Activated CD8-positive, alpha-beta T cell treated with anti-CD3 and anti-CD28 coated beads for 36 hours (primary cell): ENCODE measurements at regions not wholly inside any gene's neighbourhood (a gene's known extent, or its start where the extent isn't known, plus 50 kb on each side); places are given as distances from the start of the nearest gene placed in this dataset.

Experiments
- ATAC-seq: fragments of 200-7000 bp; cut with Tn5 transposase; one replicate; pipeline ENCODE4 v1.10.0; 2021; ENCODE audit warnings: mild to moderate bottlenecking, moderate library complexity
- CTCF ChIA-PET: fragments of 350-600 bp; sonication (Branson Sonifier 250); formaldehyde crosslinking; loops from one replicate; lab custom pipeline; 2021; ENCODE audit warnings: antibody characterized with exemption; lab: Charles Lee
- POLR2A ChIA-PET: fragments of 350-600 bp; sonication (Branson Sonifier 250); formaldehyde crosslinking; loops from one replicate; lab custom pipeline; 2021; ENCODE audit warnings: antibody characterized with exemption; lab: Charles Lee
- DNase-seq: peaks from one replicate; pipeline ENCODE4 v3.0.0-alpha.2; 2020
- H3K27ac Mint-ChIP-seq: one replicate; pipeline ENCODE4 v1.8.0; 2021; ENCODE audit warnings: mild to moderate bottlenecking, mixed read lengths
- H3K27me3 Mint-ChIP-seq: one replicate; pipeline ENCODE4 v1.8.0; 2021; ENCODE audit warnings: mixed read lengths
- H3K36me3 Mint-ChIP-seq: one replicate; pipeline ENCODE4 v1.8.0; 2021; ENCODE audit warnings: low read depth, mixed read lengths
- H3K4me1 Mint-ChIP-seq: one replicate; pipeline ENCODE4 v1.8.0; 2021; ENCODE audit warnings: low read depth, mixed read lengths
- H3K4me3 Mint-ChIP-seq: one replicate; pipeline ENCODE4 v1.8.0; 2021; ENCODE audit warnings: mild to moderate bottlenecking, moderate library complexity, mixed read lengths
- H3K9me3 Mint-ChIP-seq: one replicate; pipeline ENCODE4 v1.8.0; 2021; ENCODE audit warnings: mixed read lengths
- CTCF ChIP-seq: fragments of 200-600 bp; IDR thresholded peaks from one replicate; pipeline ENCODE4 v1.8.0; 2022; ENCODE audit warnings: antibody characterized with exemption, mild to moderate bottlenecking
- intact Hi-C: fragments of 100-400 bp; cut with micrococcal nuclease; formaldehyde crosslinking; loops from one replicate; pipeline ENCODE4 v1.10.0; 2022

DNA sequence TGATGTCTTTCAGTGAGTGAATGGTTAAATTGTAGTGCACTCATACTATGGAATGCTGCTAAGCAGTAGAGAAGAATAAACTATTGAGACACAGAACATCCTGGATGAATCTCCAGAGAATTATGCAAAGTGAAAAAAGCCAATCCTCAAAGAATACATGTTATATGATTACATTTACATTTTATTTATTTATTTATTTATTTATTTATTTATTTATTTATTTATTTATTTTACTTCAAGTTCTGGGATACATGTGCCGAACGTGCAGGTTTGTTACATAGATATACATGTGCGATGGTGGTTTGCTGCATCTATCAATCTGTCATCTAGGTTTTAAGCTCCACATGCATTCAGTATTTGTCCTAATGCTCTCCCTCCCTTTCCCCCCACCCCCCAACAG lies 175.8 kb upstream of the VGLL2 start:
- DNase-seq: no peak
- Mint-ChIP-seq H3K27me3 (no peaks in the 10 kb centered on the region), H3K36me3 (no peaks in the 10 kb centered on the region), H3K9me3 (peaks cover 11% of the 10 kb centered on the region), H3K4me3 (no peak overlapping the region), H3K4me1 (no peaks in the 10 kb centered on the region), H3K27ac (no peak overlapping the region)
- intact Hi-C loops: no loop called here
- ChIA-PET POLR2A (no interaction called here), CTCF (no interaction called here)
- no peak for TF ChIP-seq CTCF
- ATAC-seq: no peak

GRCh38 chr6:117110146-117110545 lies 155.2 kb upstream of the VGLL2 start:
- Mint-ChIP-seq H3K4me1 (no peaks in the 10 kb centered on the region), H3K9me3 (peaks cover 6% of the 10 kb centered on the region), H3K27ac (no peak overlapping the region), H3K4me3 (no peak overlapping the region), H3K27me3 (no peaks in the 10 kb centered on the region), H3K36me3 (no peaks in the 10 kb centered on the region)
- ChIA-PET POLR2A (no interaction called here), CTCF (no interaction called here)
- no peak for TF ChIP-seq CTCF
- no peak for ATAC-seq
- intact Hi-C loops: no loop called here
- no peak for DNase-seq

GRCh38 chr6:117110737-117111136 lies 154.6 kb upstream of the VGLL2 start:
- ChIA-PET POLR2A (no interaction called here), CTCF (no interaction called here)
- Mint-ChIP-seq H3K27me3 (no peaks in the 10 kb centered on the region), H3K4me1 (no peaks in the 10 kb centered on the region), H3K36me3 (no peaks in the 10 kb centered on the region), H3K27ac (no peak overlapping the region), H3K9me3 (peaks cover 6% of the 10 kb centered on the region), H3K4me3 (no peak overlapping the region)
- DNase-seq (no peak), ATAC-seq (no peak)
- intact Hi-C loops: no loop called here
- TF ChIP-seq CTCF: no peak

DNA sequence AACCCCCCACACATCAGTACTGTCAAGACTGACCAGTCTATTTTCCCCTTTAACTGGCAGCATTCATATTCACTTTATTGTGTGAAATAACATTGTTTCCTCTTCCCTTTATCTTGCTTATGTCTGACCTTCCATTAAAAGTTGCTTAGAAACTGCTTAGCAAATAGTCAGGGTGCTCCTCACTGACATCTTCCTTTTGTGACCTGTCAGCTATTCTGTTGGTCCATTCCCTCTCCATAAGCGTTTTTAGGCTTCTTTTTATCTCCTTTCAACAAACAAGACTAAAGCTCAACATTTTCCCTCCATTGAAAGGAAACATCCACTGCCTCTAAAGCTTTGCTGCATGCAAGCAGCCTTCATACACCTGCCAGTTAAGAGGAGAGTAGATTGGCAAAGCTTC lies 147.7 kb upstream of the VGLL2 start:
- H3K36me3 Mint-ChIP-seq: no peaks in the 10 kb centered on the region
- DNase-seq (no peak), ATAC-seq (no peak)
- POLR2A ChIA-PET: no interaction called here
- CTCF ChIA-PET: no interaction called here
- H3K4me1 Mint-ChIP-seq: no peaks in the 10 kb centered on the region
- H3K27me3 Mint-ChIP-seq: no peaks in the 10 kb centered on the region
- TF ChIP-seq CTCF: no peak
- no peak overlapping the region for H3K27ac Mint-ChIP-seq
- peaks cover 2% of the 10 kb centered on the region for H3K9me3 Mint-ChIP-seq
- no peak overlapping the region for H3K4me3 Mint-ChIP-seq
- intact Hi-C loops: no loop called here

- no peaks in the 10 kb centered on the region for H3K4me1 Mint-ChIP-seq
- TF ChIP-seq CTCF: no peak
- H3K27ac Mint-ChIP-seq: no peak overlapping the region
- intact Hi-C loops: no loop called here
- peaks cover 2% of the 10 kb centered on the region for H3K9me3 Mint-ChIP-seq
- POLR2A ChIA-PET: no interaction called here
- no peaks in the 10 kb centered on the region for H3K36me3 Mint-ChIP-seq
- H3K27me3 Mint-ChIP-seq: no peaks in the 10 kb centered on the region
- DNase-seq: no peak
- no peak overlapping the region for H3K4me3 Mint-ChIP-seq
- no peak for ATAC-seq
- CTCF ChIA-PET: no interaction called here
Measured at GRCh38 chr6:117118490-117118889, 146.9 kb upstream of the VGLL2 start.
